ENCODE measurements at regions not wholly inside any gene's neighbourhood (a gene's known extent, or its start where the extent isn't known, plus 50 kb on each side); places are given as distances from the start of the nearest gene placed in this dataset.
A peak's percentile ranks its signal among the peaks of the same experiment; 100 is the strongest.
"Not testable (repeated sequence)": the region's sequence is repeated elsewhere in the genome, so short reads cannot be mapped to it uniquely, and the experiment has no call there.

GRCh38 chr13:108093616-108094015 is 121.7 kb downstream of the LIG4 start:
- H3K4me3 ChIP-seq (ENCODE audit: low read depth in 1 of 3, low read length in 3 of 3) = no peak overlapping the region
- FAIRE-seq (peak; percentile 95), DNase-seq (peak in 1 of 2 donors; percentile 58)
- no peaks in the 10 kb centered on the region for H3K4me1 ChIP-seq (ENCODE audit: control insufficient read depth in 3 of 3, insufficient read depth in 2 of 3, low read depth in 1 of 3, low read length in 2 of 3)
- H3K27ac ChIP-seq (ENCODE audit: low read depth in 1 of 3, low read length in 2 of 3) = no peak overlapping the region
- no peaks in the 10 kb centered on the region for H3K36me3 ChIP-seq (ENCODE audit: control insufficient read depth in 3 of 3, insufficient read depth in 2 of 3, low read depth in 1 of 3, low read length in 3 of 3)
- H3K9me3 ChIP-seq (ENCODE audit: control insufficient read depth in 2 of 2, insufficient read depth in 1 of 2, low read depth in 1 of 2, low read length in 1 of 2) = no peaks in the 10 kb centered on the region
- no peaks in the 10 kb centered on the region for H3K27me3 ChIP-seq (ENCODE audit: control insufficient read depth in 3 of 3, insufficient read depth in 3 of 3, low read length in 3 of 3)
- 2 to 34% (median 12%) methylated on average over 1 of the region's 1 CpG for WGBS, 3 donors

GRCh38 chr13:108087810-108088209 is 127.5 kb downstream of the LIG4 start:
- Histone ChIP-seq H3K9me3 (ENCODE audit: control insufficient read depth in 2 of 2, insufficient read depth in 1 of 2, low read depth in 1 of 2, low read length in 1 of 2) (no peaks in the 10 kb centered on the region), H3K27me3 (ENCODE audit: control insufficient read depth in 3 of 3, insufficient read depth in 3 of 3, low read length in 3 of 3) (no peaks in the 10 kb centered on the region), H3K27ac (ENCODE audit: low read depth in 1 of 3, low read length in 2 of 3) (no peak overlapping the region), H3K4me1 (ENCODE audit: control insufficient read depth in 3 of 3, insufficient read depth in 2 of 3, low read depth in 1 of 3, low read length in 2 of 3) (no peaks in the 10 kb centered on the region), H3K36me3 (ENCODE audit: control insufficient read depth in 3 of 3, insufficient read depth in 2 of 3, low read depth in 1 of 3, low read length in 3 of 3) (no peaks in the 10 kb centered on the region), H3K4me3 (ENCODE audit: low read depth in 1 of 3, low read length in 3 of 3) (no peak overlapping the region)
- no peak for FAIRE-seq
- no peak for DNase-seq
- WGBS, 3 donors = 55 to 64% (median 61%) methylated on average over 3 of the region's 3 CpGs

- no peaks in the 10 kb centered on the region for H3K9me3 ChIP-seq (ENCODE audit: control insufficient read depth in 2 of 2, insufficient read depth in 1 of 2, low read depth in 1 of 2, low read length in 1 of 2)
- WGBS, 3 donors = 60 to 71% (median 69%) methylated on average over 2 of the region's 2 CpGs
- no peak for FAIRE-seq
Measured at GRCh38 chr13:108086678-108087077, 128.7 kb downstream of the LIG4 start.

GRCh38 chr13:108084840-108085239 is 130.5 kb downstream of the LIG4 start:
- Histone ChIP-seq H3K27me3 (ENCODE audit: control insufficient read depth in 3 of 3, insufficient read depth in 3 of 3, low read length in 3 of 3) (no peaks in the 10 kb centered on the region), H3K27ac (ENCODE audit: low read depth in 1 of 3, low read length in 2 of 3) (no peak overlapping the region), H3K36me3 (ENCODE audit: control insufficient read depth in 3 of 3, insufficient read depth in 2 of 3, low read depth in 1 of 3, low read length in 3 of 3) (no peaks in the 10 kb centered on the region), H3K9me3 (ENCODE audit: control insufficient read depth in 2 of 2, insufficient read depth in 1 of 2, low read depth in 1 of 2, low read length in 1 of 2) (no peaks in the 10 kb centered on the region), H3K4me1 (ENCODE audit: control insufficient read depth in 3 of 3, insufficient read depth in 2 of 3, low read depth in 1 of 3, low read length in 2 of 3) (no peaks in the 10 kb centered on the region), H3K4me3 (ENCODE audit: low read depth in 1 of 3, low read length in 3 of 3) (no peak overlapping the region)
- DNase-seq (no peak), FAIRE-seq (no peak)
- WGBS, 3 donors = 78 to 82% (median 81%) methylated on average over 3 of the region's 3 CpGs

More at GRCh38 chr13:108086678-108087077, 128.7 kb downstream of the LIG4 start:
- Histone ChIP-seq H3K4me3 (ENCODE audit: low read depth in 1 of 3, low read length in 3 of 3) (no peak overlapping the region), H3K4me1 (ENCODE audit: control insufficient read depth in 3 of 3, insufficient read depth in 2 of 3, low read depth in 1 of 3, low read length in 2 of 3) (no peaks in the 10 kb centered on the region), H3K27me3 (ENCODE audit: control insufficient read depth in 3 of 3, insufficient read depth in 3 of 3, low read length in 3 of 3) (no peaks in the 10 kb centered on the region), H3K36me3 (ENCODE audit: control insufficient read depth in 3 of 3, insufficient read depth in 2 of 3, low read depth in 1 of 3, low read length in 3 of 3) (no peaks in the 10 kb centered on the region), H3K27ac (ENCODE audit: low read depth in 1 of 3, low read length in 2 of 3) (no peak overlapping the region)
- peak; percentile 16 to 52 for DNase-seq

GRCh38 chr13:108083056-108083455 is 132.3 kb downstream of the LIG4 start:
- no peaks in the 10 kb centered on the region for H3K36me3 ChIP-seq (ENCODE audit: control insufficient read depth in 3 of 3, insufficient read depth in 2 of 3, low read depth in 1 of 3, low read length in 3 of 3)
- H3K27me3 ChIP-seq (ENCODE audit: control insufficient read depth in 3 of 3, insufficient read depth in 3 of 3, low read length in 3 of 3) = no peaks in the 10 kb centered on the region
- 2 to 6% (median 4%) methylated on average over 2 of the region's 2 CpGs for WGBS, 3 donors
- H3K4me1 ChIP-seq (ENCODE audit: control insufficient read depth in 3 of 3, insufficient read depth in 2 of 3, low read depth in 1 of 3, low read length in 2 of 3) = no peaks in the 10 kb centered on the region
- DNase-seq (no peak), FAIRE-seq (no peak)
- H3K4me3 ChIP-seq (ENCODE audit: low read depth in 1 of 3, low read length in 3 of 3) = no peak overlapping the region
- no peak overlapping the region for H3K27ac ChIP-seq (ENCODE audit: low read depth in 1 of 3, low read length in 2 of 3)
- no peaks in the 10 kb centered on the region for H3K9me3 ChIP-seq (ENCODE audit: control insufficient read depth in 2 of 2, insufficient read depth in 1 of 2, low read depth in 1 of 2, low read length in 1 of 2)

- Histone ChIP-seq H3K9me3 (ENCODE audit: control insufficient read depth in 2 of 2, insufficient read depth in 1 of 2, low read depth in 1 of 2, low read length in 1 of 2) (no peaks in the 10 kb centered on the region), H3K4me1 (ENCODE audit: control insufficient read depth in 3 of 3, insufficient read depth in 2 of 3, low read depth in 1 of 3, low read length in 2 of 3) (no peaks in the 10 kb centered on the region), H3K4me3 (ENCODE audit: low read depth in 1 of 3, low read length in 3 of 3) (no peak overlapping the region), H3K27me3 (ENCODE audit: control insufficient read depth in 3 of 3, insufficient read depth in 3 of 3, low read length in 3 of 3) (no peaks in the 10 kb centered on the region), H3K27ac (ENCODE audit: low read depth in 1 of 3, low read length in 2 of 3) (no peak overlapping the region), H3K36me3 (ENCODE audit: control insufficient read depth in 3 of 3, insufficient read depth in 2 of 3, low read depth in 1 of 3, low read length in 3 of 3) (no peaks in the 10 kb centered on the region)
- FAIRE-seq (no peak), DNase-seq (no peak)
- 41 to 59% (median 46%) methylated on average over 4 of the region's 4 CpGs for WGBS, 3 donors
Measured at GRCh38 chr13:108082481-108082880, 132.9 kb downstream of the LIG4 start.

- H3K9me3 ChIP-seq (ENCODE audit: control insufficient read depth in 2 of 2, insufficient read depth in 1 of 2, low read depth in 1 of 2, low read length in 1 of 2) = peaks cover 0 to 8% of the 10 kb centered on the region in 2 donors
- H3K27ac ChIP-seq (ENCODE audit: low read depth in 1 of 3, low read length in 2 of 3) = no peak overlapping the region
- H3K36me3 ChIP-seq (ENCODE audit: control insufficient read depth in 3 of 3, insufficient read depth in 2 of 3, low read depth in 1 of 3, low read length in 3 of 3) = no peaks in the 10 kb centered on the region
- 67 to 78% (median 76%) methylated on average over 1 of the region's 1 CpG for WGBS, 3 donors
- no peaks in the 10 kb centered on the region for H3K4me1 ChIP-seq (ENCODE audit: control insufficient read depth in 3 of 3, insufficient read depth in 2 of 3, low read depth in 1 of 3, low read length in 2 of 3)
- DNase-seq (no peak), FAIRE-seq (no peak)
- no peaks in the 10 kb centered on the region for H3K27me3 ChIP-seq (ENCODE audit: control insufficient read depth in 3 of 3, insufficient read depth in 3 of 3, low read length in 3 of 3)
- no peak overlapping the region for H3K4me3 ChIP-seq (ENCODE audit: low read depth in 1 of 3, low read length in 3 of 3)
Measured at GRCh38 chr13:108077284-108077683, 138.1 kb downstream of the LIG4 start.

- not testable (repeated sequence) for H3K4me1 ChIP-seq (ENCODE audit: control insufficient read depth in 3 of 3, insufficient read depth in 2 of 3, low read depth in 1 of 3, low read length in 2 of 3); H3K27ac ChIP-seq (ENCODE audit: low read depth in 1 of 3, low read length in 2 of 3); H3K36me3 ChIP-seq (ENCODE audit: control insufficient read depth in 3 of 3, insufficient read depth in 2 of 3, low read depth in 1 of 3, low read length in 3 of 3); DNase-seq; H3K4me3 ChIP-seq (ENCODE audit: low read depth in 1 of 3, low read length in 3 of 3); FAIRE-seq; H3K27me3 ChIP-seq (ENCODE audit: control insufficient read depth in 3 of 3, insufficient read depth in 3 of 3, low read length in 3 of 3)
- 70 to 83% (median 74%) methylated on average over 5 of the region's 5 CpGs for WGBS, 3 donors
- peaks cover 0 to 18% of the 10 kb centered on the region in 2 donors for H3K9me3 ChIP-seq (ENCODE audit: control insufficient read depth in 2 of 2, insufficient read depth in 1 of 2, low read depth in 1 of 2, low read length in 1 of 2)
Measured at GRCh38 chr13:108074429-108074828, 140.9 kb downstream of the LIG4 start.

- no peak overlapping the region for H3K27ac ChIP-seq (ENCODE audit: low read depth in 1 of 3, low read length in 2 of 3)
- whole genome bisulfite sequencing, 3 donors = 59 to 87% (median 67%) methylated on average over 5 of the region's 5 CpGs
- H3K9me3 ChIP-seq (ENCODE audit: control insufficient read depth in 2 of 2, insufficient read depth in 1 of 2, low read depth in 1 of 2, low read length in 1 of 2) = peaks cover 0 to 28% of the 10 kb centered on the region in 2 donors
- H3K4me3 ChIP-seq (ENCODE audit: low read depth in 1 of 3, low read length in 3 of 3) = no peak overlapping the region
- H3K4me1 ChIP-seq (ENCODE audit: control insufficient read depth in 3 of 3, insufficient read depth in 2 of 3, low read depth in 1 of 3, low read length in 2 of 3) = no peaks in the 10 kb centered on the region
- H3K27me3 ChIP-seq (ENCODE audit: control insufficient read depth in 3 of 3, insufficient read depth in 3 of 3, low read length in 3 of 3) = no peaks in the 10 kb centered on the region
- DNase-seq (no peak), FAIRE-seq (no peak)
- H3K36me3 ChIP-seq (ENCODE audit: control insufficient read depth in 3 of 3, insufficient read depth in 2 of 3, low read depth in 1 of 3, low read length in 3 of 3) = no peaks in the 10 kb centered on the region
Measured at GRCh38 chr13:108070925-108071324, 144.4 kb downstream of the LIG4 start.
